CD4-positive, alpha-beta T cell treated with Interleukin-21 for 1 hour (primary cell): ENCODE measurements at regions not wholly inside any gene's neighbourhood (a gene's known extent, or its start where the extent isn't known, plus 50 kb on each side); places are given as distances from the start of the nearest gene placed in this dataset.

ENCODE experiments used
- DNase-seq: peaks from one replicate; pipeline ENCODE4 v3.0.0-alpha.2; 2020

DNA sequence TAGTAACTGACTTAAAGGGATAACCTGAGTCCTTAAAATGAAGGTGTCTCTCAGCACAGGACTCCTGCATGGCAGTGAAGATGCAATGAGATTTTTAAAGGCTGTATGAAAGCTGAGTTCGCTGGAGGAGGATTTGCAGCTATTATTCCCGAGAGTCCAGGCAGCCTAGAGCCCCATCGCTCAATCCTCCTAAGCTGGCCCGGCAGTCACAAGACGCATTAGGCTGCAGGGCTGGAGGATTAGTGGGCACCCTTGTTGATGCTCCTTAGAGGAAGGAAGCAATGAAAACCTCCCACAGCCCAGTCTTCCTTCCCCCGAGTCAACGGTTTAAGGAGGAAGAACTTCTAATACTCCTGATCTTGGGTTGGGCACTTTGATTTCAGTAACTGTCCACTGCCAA lies 239.5 kb downstream of the EFNB2 start:
- DNase-seq = no peak

DNA sequence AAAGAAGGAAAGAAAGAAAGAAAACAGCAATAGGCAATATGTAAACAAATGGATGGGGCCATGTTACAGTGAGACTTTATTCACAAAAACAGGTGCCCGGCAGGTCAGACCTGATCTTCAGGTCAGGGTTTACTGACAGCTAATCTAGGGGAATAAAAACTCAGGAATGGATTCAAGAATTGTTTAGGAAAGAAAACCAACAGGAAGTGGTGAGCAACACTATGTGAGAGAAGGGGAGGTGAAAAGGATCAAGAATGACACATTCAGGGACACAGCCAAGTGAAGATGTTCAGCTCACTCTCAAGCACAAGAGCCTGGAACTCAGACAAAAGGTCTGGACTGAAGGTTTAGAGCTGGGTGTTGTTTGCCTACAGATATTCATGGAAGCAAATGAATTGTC lies 244.5 kb downstream of the EFNB2 start:
- DNase-seq = no peak

DNA sequence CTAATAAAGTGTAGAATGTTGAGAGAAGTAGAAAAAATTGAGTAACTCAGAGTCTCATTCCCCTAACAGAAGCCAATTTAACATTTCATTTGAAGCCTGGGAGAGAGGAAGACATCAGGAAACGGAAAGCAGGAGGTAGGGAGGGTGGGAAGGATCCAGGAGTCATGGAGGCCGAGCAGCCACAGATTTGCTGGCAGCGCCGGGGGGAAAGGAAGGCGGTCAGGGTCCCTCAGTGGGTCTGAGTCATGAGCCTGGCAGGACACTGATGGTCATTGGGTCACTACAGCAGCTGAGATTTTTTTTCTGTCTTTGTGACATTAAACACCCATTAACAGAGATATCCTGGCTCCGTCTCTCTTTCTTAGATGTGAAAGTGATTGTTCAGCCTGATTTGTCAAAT lies 248.1 kb downstream of the EFNB2 start:
- no peak for DNase-seq

DNA sequence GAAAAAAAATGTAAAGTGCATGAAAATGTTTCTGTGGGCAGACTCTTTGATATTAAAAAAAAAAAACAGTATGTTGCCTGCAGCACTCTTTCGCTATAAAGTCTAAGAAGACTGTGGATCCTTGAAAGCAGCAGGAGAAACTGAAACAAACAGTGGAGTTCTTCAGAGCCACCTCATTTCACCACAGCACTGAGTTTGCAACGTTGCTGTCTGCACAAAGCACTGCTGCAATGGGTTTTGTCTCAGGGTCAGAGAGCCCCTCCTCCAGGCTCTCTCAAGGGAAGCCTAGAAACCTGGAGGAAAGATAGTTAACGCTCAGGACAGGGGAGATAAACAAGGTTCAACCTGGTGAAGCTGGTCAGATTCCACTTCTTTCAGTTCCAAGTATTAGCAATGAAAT lies 248.7 kb downstream of the EFNB2 start:
- DNase-seq = no peak

DNA sequence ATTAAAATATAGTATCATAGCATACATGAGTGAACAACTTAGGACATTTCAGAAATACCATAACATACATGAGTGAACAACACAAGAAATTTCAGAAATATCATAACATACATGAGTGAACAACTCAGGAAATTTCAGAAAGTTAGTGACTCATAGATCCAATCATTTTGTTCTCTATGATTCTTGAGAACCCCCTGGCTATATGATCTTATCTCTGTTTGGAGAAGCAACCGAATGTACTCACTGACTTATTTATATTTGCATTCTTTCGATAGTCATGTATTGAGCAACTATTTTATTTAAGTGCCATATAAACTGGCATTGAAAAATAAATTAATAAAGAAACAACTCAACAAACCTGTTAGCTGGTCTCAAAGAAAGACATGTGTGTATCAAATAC lies 251.1 kb downstream of the EFNB2 start:
- no peak for DNase-seq

DNA sequence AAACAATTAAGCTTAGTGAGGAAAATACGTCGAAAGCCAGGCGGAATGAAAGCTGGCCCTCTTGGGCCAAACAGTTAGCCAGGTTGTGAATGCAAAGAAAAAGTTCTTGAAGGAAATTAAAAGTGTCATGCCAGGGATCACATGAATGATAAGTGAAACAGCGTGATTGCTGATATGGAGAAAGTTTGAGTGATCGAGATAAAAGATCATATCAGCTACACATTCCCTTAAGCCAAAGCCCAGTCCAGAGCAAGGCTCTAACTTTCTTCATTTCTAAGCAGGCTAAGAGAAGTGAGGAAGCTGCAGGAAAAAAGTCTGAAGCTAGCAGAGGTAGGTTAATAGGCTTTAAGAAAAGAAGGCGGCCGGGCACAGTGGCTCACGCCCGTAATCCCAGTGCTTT lies 254.0 kb downstream of the EFNB2 start:
- DNase-seq = no peak

DNA sequence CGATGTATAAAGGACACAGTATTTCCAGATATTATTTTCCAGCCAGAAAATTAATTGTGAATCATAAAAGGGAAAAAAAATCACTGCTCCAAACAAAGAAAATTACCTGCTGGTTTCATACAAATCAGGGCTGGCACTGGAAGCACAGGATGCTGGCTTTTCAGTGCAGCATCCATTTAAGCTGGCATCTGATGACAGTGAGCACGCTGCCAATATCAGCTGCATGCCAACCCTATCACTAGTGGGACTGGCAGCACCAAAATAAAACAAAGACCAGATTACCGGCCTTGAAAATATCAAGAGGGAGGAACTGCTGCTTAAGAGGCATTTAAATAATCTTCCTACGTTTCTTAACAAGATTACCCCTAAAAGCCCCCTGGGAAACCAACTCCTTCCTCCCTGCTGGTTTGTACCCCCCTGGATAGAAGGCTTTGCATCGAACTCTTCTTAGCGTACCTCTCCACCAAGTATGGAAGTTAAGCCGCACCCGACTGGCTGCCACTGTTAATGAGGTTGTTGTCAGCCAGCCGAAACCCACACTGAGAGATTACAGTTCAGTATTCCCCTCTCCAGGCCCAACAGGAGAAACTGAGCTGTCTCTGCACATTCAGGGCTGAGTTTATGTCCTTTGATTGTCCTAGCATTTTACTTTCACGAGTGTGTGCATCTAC lies 257.8 kb downstream of the EFNB2 start:
- no peak for DNase-seq

DNA sequence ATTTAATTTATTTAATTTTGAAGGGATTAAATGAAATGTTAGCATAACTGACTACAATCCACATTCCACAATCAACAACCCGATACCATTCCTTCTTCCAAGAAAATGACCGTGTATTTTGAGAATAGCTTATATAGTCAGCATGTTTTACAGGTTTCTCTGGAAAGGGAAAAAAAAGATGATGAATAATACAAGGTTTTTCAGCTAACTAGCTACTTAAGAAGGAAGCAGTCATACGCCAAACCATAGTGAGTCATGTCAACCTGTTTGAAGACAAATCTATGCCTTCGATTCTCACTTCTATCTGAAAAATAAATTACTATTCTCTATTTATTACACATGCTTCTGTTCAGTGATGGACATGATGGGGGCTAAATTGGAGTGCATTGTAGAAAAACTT lies 258.6 kb downstream of the EFNB2 start:
- DNase-seq = no peak

DNA sequence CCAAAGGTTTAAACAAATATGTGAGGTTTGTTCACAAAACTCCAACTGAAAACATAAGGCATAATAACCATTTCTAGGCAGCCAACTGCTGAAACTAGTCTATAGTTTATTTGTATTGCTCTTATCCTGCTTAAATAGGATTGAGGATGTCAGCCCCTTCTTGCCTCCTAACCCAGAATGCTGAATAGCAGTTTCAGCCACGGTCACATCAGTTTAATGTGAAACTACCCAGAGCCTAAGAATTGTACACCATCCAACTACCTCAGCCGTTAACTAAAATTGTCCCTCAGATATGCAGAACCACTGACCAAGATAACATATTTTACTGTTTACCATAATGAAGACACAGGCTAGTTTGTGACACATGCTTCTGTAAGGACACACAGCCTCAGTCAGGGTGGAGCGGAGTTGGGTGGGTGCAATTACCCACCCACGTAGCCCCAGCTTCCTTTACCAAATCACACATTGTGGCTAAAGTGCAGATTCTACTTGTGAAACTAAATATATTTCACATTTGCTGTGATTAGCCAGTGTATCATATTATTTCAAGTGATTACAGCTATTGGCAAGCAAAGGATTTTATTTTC lies 259.9 kb downstream of the EFNB2 start:
- DNase-seq = no peak

DNA sequence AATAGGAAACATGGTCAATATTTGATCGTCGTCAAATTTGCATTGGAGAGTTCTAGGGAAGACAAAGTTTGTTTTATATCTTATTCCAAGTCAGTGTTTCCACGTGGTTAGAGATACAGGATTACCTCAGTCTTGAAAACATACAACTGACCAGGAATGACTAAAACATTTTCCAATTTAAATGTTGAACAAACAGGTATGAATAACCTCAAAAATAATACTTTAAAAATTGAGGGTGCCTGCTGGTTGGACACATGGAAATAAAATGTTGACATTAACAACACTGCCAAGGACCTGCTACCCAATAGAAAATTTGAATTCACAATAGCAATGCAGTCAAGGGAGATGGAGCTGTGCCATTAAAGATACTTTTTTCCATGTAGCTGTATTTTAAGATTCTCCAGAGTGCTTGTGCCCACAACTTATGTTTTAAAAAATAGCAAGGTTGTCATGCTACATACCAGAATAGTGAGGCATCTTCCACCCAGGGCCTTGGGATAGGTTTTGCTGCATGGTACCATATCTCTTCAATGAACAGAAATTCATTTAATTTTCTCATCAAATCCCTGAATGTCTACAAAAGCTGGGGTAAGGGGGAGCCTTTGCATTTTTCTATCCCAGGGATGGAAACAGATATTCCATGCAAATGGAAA lies 260.8 kb downstream of the EFNB2 start:
- DNase-seq = no peak

DNA sequence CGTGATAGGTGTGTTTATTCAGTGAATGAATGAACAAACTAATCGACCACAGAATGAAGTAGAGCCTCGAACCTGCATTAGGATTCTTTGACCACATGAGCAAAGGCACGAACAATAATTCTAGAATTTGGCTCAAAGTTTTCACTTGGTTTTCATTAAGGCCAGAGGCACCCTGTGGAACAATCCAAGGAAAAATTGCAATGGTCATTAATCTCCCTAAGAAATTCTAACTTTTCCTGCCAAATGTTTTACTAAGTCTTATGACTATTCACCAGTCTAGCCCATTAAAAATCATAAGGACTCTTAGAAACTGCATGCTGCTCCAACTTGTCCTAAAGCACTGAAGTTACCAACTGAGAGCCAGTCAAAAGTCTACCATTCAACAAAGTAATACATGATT lies 271.7 kb downstream of the EFNB2 start:
- DNase-seq = no peak

DNA sequence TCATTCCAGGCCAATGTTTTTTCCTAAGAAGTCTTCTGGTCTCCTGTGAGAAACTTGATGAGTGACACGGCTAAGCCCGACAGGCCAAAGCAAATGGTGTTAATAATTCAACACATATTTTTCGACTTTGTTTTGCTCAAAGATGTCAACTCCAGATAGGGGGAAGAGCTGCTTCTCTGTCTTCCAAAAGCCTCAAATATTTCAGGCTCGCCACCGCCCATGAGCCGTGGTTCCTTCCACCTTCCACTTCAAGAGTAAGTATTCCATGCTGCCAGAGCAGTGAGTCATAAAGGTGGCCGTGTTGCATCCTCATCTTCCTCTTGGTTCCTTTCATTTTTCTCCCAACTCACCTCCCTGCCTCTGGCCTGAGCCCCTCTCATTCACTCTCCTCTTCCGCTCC lies 272.6 kb downstream of the EFNB2 start:
- no peak for DNase-seq

DNA sequence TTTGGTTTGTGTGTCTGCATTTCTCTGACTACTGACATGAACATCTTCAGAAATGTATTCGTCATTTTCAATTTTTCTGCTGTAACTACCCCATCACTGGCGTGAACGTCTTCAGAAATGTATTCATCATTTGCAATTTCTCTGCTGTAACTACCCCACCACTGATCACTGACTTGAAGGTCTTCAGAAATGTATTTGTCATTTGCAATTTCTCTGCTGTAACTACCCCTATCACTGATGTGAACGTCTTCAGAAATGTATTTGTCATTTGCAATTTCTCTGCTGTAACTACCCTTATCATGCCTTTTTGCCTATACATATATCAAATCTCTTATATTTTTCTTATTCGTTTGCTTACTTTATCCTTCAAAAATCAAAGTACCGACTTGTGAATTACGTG lies 274.0 kb downstream of the EFNB2 start:
- no peak for DNase-seq

DNA sequence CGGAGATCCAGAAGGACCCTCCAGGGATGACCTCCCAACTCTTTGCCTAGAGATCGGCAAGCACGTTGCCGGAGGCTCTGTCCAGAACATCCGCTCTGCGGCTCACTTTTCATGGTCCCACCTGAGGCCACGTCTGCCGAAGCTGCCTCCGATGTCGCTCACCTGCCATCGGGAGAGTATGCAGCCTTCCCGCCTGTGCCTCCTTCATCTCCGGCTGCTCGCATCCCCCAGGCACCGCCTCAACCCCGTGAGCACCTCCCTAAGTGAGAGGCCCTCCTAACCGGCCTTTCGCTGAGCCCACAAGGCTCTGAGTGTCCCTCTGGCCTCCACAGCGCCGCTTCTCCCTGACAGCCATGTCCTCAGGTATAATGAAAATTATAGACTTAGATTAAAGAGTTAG lies 275.1 kb downstream of the EFNB2 start:
- no peak for DNase-seq

DNA sequence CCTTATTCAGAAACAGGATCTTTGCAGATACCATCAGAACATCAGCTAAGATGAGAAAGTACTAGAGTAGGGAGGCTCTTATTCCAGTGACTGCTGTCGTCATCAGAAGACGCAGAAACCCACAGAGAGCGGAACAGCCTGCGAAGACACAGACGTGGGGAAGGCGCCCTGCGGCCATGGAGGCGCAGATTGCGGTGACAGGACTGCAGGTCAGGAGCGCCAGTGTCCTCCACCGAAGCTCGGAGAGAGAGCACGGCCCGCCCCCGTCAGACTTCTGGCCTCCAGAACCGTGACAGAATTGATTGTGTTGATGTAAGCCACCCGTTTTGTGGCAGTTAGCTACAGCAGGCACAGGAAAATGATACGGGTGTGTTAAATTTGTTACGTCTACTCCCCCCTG lies 275.5 kb downstream of the EFNB2 start:
- no peak for DNase-seq

DNA sequence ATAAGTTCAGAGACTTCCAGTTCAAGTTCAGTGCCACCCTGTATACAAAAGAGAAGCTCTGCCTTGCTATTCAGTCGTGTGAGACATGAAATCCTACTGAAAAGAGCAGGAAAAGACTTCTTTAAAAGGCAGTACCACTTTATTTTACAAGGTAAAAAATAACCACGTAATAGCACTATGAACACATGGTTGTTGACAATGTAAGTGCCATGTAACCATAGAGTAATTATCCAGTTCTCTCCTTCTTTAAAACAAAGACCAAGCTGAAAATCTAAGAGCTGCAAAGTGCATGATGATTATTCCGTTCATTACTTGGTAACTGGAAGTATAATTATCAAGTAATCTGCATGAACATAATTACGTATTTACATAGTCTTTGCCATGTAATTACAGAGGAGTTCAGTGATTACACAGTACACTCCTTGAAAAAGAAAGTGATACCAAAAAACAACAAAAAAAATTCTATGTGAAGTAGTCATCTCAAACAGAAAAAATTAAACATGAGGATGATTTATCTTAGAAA lies 288.7 kb downstream of the EFNB2 start:
- DNase-seq = no peak

DNA sequence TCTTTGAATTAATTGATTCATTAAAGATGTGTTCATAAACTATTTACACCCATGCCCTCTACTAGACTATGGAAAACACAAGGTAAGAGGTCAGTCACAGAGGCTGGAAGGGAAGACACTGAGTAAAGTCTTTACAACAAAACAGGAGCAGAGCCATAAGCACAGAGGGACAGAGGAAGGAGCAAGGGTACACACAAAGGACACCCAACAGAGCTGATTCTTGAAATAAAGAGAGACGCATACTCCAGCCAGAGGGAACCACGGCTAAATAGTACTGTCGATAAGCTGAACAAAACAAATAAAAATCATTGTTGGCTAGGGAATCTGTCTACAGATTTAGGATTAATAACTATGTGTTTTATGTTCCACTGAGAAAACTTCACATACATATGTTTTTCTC lies 289.2 kb downstream of the EFNB2 start:
- DNase-seq = no peak

DNA sequence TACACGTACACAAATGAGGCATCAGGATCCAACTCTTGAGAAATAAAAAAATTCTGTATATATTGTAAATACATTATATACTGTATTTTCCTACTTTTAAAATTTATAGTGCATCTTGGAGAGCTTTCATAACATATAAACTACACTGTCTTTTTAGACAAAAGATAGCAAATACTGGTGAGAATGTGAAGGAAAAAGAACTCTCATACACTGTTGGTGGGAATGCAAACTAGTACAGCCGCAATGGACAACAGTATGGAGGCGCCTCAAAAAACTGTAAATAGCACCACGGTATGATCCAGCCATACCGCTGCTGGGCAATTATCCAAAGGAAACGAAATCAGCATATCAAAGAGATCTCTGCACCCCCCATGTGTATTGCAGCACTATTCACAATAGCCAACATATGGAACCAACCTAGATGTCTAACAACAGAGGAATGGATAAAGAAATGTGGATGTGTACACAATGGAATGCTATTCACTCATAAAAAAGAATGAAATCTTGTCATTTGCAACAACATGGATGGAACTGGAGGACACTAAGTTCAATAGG lies 292.4 kb downstream of the EFNB2 start:
- no peak for DNase-seq

DNA sequence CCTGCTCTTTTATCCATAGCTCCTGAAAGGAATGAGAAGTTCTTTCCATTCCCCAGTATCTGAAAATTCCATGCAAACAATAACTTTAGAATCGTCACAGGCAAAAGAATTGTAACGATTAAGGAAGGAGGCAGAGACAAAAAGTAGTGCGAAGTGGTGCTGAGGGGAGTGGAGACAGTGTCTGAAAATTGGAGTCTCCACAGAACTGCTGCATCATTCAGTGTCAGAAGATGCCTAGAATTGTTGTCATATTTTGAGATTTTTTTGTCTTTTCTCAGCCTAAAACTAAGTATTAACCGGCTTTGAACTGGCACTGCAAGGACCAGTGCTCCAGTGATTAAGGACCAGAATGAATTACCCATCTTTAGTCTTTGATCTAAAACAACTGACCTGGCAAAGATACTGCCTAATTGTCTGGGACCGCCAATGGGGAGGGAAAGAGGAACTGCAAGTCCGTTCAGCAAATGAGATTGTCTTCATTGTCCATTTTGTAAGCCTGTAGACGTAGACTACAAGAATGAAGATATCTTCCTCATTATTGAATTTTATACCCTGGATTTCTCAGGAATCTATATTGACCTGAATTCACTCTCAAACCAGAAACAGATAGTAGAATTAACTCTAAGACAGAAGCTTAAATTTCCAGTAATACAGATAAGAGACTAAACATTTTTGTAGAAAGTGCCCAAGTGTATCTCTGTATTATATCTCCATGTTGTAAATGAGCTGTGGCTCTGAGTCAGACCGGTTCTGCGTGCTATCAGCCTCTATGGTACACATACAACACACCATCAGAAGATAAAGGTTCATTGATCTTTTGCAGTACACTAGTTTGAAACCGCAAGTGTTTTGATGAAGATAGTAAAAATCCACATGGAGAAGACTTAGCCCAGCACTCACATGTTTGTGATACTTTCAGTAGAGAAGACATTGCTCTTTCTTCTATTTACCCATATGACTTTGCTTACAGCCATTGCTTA lies 293.2 kb downstream of the EFNB2 start:
- no peak for DNase-seq

DNA sequence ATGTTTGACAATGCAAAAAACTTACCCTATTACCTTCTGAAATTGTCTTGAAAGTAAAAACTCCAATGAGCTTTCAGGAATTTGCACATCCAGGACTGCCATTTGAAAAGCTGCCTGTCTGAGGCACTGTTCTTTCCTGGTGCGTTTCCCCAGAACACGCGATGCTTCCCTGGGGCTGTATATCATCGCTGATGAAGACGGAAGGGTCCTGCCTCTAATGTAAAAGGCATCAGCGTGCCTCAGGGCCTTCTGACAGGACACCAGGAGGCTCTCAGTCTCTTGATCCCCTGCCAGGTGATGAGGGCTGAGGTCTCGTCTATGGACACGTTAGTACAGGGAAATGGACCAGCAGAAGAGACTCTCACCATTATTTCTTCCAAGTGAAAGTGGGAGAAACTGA lies 296.8 kb downstream of the EFNB2 start:
- DNase-seq = no peak

DNA sequence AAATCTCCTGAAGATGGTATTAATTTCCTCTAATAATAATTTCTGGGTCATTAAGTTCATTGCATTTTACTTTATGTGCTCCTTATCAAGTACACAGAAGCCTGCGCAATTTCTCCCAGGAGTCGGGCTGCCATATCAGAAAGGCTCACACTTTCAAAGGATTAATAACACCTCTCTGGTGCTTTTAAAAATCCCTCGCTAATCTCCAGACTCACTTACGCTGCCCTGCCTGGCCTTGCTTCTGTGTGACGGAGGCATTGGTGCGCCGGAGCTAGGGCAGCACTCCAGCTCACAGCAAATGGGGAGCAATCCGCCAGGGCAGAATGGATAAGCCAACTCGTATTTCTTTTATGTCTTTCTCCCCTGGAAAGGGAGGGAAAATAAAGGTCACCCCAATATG lies 300.8 kb downstream of the EFNB2 start:
- no peak for DNase-seq

DNA sequence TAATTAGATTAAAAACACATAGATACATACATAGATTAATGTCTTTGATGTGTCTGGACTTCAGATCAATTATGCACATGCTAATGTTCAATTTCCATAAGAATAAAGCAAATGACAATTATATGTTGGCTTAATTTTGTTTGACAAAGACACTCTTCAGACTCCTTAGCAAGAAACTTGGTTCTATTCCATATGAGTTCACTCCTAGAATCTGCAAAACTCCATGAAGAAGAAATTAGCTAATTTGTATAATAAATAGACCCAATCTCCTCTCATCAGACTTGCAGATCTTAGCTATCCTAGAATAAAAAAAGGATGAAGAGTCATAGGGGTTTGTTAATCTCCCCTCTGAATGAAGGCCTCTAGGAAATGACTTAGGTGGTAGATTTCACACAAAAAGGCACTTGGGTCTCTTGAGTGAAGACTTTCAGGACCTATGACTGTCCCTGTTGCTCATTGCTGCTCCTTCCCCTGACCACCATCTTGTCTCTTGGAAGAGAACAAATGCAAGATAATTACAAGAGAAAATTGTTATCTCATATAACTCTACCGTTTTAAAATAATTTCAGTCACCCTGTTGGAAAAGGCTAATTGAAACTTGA lies 302.2 kb downstream of the EFNB2 start:
- no peak for DNase-seq

DNA sequence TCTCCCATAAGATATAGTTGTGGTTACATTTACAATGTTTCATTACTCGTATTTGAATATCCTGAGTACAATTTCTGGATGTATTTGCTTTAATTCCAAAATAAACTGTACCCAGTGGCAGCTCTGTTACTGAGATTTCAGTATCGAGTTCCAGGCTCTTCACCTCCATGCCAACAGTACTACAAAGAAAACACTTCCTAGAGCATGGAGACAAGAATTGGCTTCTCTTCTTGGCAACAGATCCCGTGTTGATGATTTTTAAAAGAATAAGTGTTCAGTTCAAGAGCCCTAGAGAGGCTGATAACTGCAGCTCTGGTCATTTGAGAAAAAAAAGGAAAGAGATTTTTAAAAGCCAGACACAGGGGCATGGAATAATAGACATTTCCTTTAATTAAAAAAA lies 302.8 kb downstream of the EFNB2 start:
- DNase-seq = no peak
